Psoas muscle (tissue), 7 donors: ENCODE measurements at regions not wholly inside any gene's neighbourhood (a gene's known extent, or its start where the extent isn't known, plus 50 kb on each side); places are given as distances from the start of the nearest gene placed in this dataset.

ENCODE experiments used
- ATAC-seq, 4 donors: fragments of 200-7000 bp; cut with Tn5 transposase; one replicate each; pipeline ENCODE4 v1.9.1; 2020; ENCODE audit warnings: moderate library complexity in 3 of 4, mild to moderate bottlenecking in 2 of 4
- DNase-seq, 2 donors: peaks; one replicate each; pipeline ENCODE4 v3.0.0-alpha.2; 2020
- H3K27ac ChIP-seq: fragments of 200-600 bp; one replicate; pipeline ENCODE4 v1.8.0; 2022
- H3K27me3 ChIP-seq, 3 donors: fragments of 200-600 bp in 1 of 3; one replicate each; pipeline versions ENCODE4 v1.6.1 to v1.8.0; 2013 to 2022; ENCODE audit warnings: low read length in 2 of 3, mild to moderate bottlenecking in 2 of 3, moderate library complexity in 1 of 3; ENCODE audit not compliant: insufficient read depth in 3 of 3
- H3K36me3 ChIP-seq, 2 donors: fragments of 200-600 bp in 1 of 2; one replicate each; pipeline versions ENCODE4 v1.6.1 to v1.8.0; 2013 to 2022; ENCODE audit warnings: low read depth in 1 of 2, mild to moderate bottlenecking in 1 of 2, moderate library complexity in 1 of 2; ENCODE audit not compliant: insufficient read depth in 1 of 2
- H3K4me1 ChIP-seq: fragments of 200-600 bp; one replicate; pipeline ENCODE4 v1.8.0; 2022
- H3K4me3 ChIP-seq: fragments of 200-600 bp; one replicate; pipeline ENCODE4 v1.8.0; 2022; ENCODE audit warnings: mild to moderate bottlenecking
- H3K9me3 ChIP-seq: fragments of 200-600 bp; one replicate; pipeline ENCODE4 v1.8.0; 2022
- CTCF ChIP-seq: fragments of 200-600 bp; IDR thresholded peaks from one replicate; pipeline ENCODE4 v1.8.0; 2022; ENCODE audit warnings: antibody characterized with exemption
- WGBS, 3 donors: extraction: QIAGEN DNeasy Blood & Tissue Kit; methylation state at CpG; one replicate each; pipeline versions ENCODE4 v1.1.6 to v1.1.7; 2013; 5-methylcytosine and 5-hydroxymethylcytosine counted together
- intact Hi-C, 2 donors: fragments of 100-400 bp; cut with DNase I; formaldehyde crosslinking; loops; one replicate each; pipeline versions ENCODE4 v1.11.0 to v1.14.2; 2022
- donor health status: healthy with polysubstance abuse.
- donor health status: DM: no; HTN: no; CAD: no; lungs with moderate emphysema.
- donor health status: Bipolar disorder and iron deficiency.
- donor health status: healthy.
- donor health status: DM: yes; HTN: yes; CAD: no.
- donor health status: DM: no; HTN: no; CAD: no.
- donor health status: DM: yes; HTN: yes; CAD: no.

GRCh38 chr10:64320448-64320847, 799.2 kb downstream of the REEP3 start:
- 81 to 86% (median 83%) methylated on average over 6 of the region's 6 CpGs for WGBS, 3 donors
- no peak overlapping the region for H3K4me3 ChIP-seq
- intact Hi-C loops: no loop called here
- TF ChIP-seq CTCF: no peak
- no peaks in the 10 kb centered on the region for H3K27me3 ChIP-seq
- DNase-seq: no peak
- no peak for ATAC-seq
- no peak overlapping the region for H3K27ac ChIP-seq
- H3K4me1 ChIP-seq: no peaks in the 10 kb centered on the region
- no peaks in the 10 kb centered on the region for H3K36me3 ChIP-seq
- no peaks in the 10 kb centered on the region for H3K9me3 ChIP-seq

GRCh38 chr10:64329510-64329909, 808.3 kb downstream of the REEP3 start:
- 96 to 98% (median 96%) methylated on average over 5 of the region's 5 CpGs for WGBS, 3 donors

GRCh38 chr10:64332551-64332950, 811.4 kb downstream of the REEP3 start:
- TF ChIP-seq CTCF: no peak
- intact Hi-C loops: no loop called here
- no peak for ATAC-seq

More at GRCh38 chr10:64329510-64329909, 808.3 kb downstream of the REEP3 start:
- TF ChIP-seq CTCF: no peak
- no peaks in the 10 kb centered on the region for H3K4me1 ChIP-seq
- no peak overlapping the region for H3K27ac ChIP-seq
- ATAC-seq: no peak
- no peaks in the 10 kb centered on the region for H3K27me3 ChIP-seq
- DNase-seq: no peak
- H3K9me3 ChIP-seq: peaks cover 19% of the 10 kb centered on the region
- no peaks in the 10 kb centered on the region for H3K36me3 ChIP-seq
- intact Hi-C loops: no loop called here
- H3K4me3 ChIP-seq: no peak overlapping the region

GRCh38 chr10:64334084-64334483, 812.9 kb downstream of the REEP3 start:
- Histone ChIP-seq H3K27ac (no peak overlapping the region), H3K9me3 (no peaks in the 10 kb centered on the region), H3K4me1 (no peaks in the 10 kb centered on the region), H3K27me3 (no peaks in the 10 kb centered on the region), H3K4me3 (no peak overlapping the region), H3K36me3 (no peaks in the 10 kb centered on the region)
- DNase-seq (no peak), ATAC-seq (no peak)
- intact Hi-C loops: no loop called here
- 87 to 96% (median 92%) methylated on average over 4 of the region's 4 CpGs for WGBS, 3 donors
- TF ChIP-seq CTCF: no peak

More at GRCh38 chr10:64332551-64332950, 811.4 kb downstream of the REEP3 start:
- peaks cover 1% of the 10 kb centered on the region for H3K9me3 ChIP-seq
- H3K4me3 ChIP-seq: no peak overlapping the region
- WGBS, 3 donors: 39 to 58% (median 44%) methylated on average over 1 of the region's 1 CpG
- no peaks in the 10 kb centered on the region for H3K4me1 ChIP-seq
- no peaks in the 10 kb centered on the region for H3K27me3 ChIP-seq
- no peaks in the 10 kb centered on the region for H3K36me3 ChIP-seq
- DNase-seq: no peak
- no peak overlapping the region for H3K27ac ChIP-seq

GRCh38 chr10:64344211-64344610, 823.0 kb downstream of the REEP3 start:
- Histone ChIP-seq H3K27ac (no peak overlapping the region), H3K4me3 (no peak overlapping the region), H3K36me3 (no peaks in the 10 kb centered on the region), H3K4me1 (no peaks in the 10 kb centered on the region), H3K9me3 (no peaks in the 10 kb centered on the region), H3K27me3 (no peaks in the 10 kb centered on the region)
- no peak for TF ChIP-seq CTCF
- 87 to 91% (median 87%) methylated on average over 1 of the region's 1 CpG for WGBS, 3 donors
- intact Hi-C loops: no loop called here
- DNase-seq (no peak), ATAC-seq (no peak)
